Parathyroid adenoma (tissue), 2 donors: ENCODE measurements at regions not wholly inside any gene's neighbourhood (a gene's known extent, or its start where the extent isn't known, plus 50 kb on each side); places are given as distances from the start of the nearest gene placed in this dataset.
"Not testable (repeated sequence)": the region's sequence is repeated elsewhere in the genome, so short reads cannot be mapped to it uniquely, and the experiment has no call there.

Experiments used
- H2AFZ ChIP-seq: fragments of 300-600 bp; sonication (generic); one replicate; pipeline ENCODE4 v1.7.0; 2017; ENCODE audit warnings: antibody characterized with exemption, mild to moderate bottlenecking
- H3K27ac ChIP-seq: fragments of 300-600 bp; sonication (generic); one replicate; pipeline ENCODE4 v1.7.0; 2017
- H3K27me3 ChIP-seq: fragments of 300-600 bp; sonication (generic); one replicate; pipeline ENCODE4 v1.7.0; 2017; ENCODE audit warnings: low read length; ENCODE audit not compliant: control insufficient read depth, insufficient read depth
- H3K36me3 ChIP-seq: fragments of 300-600 bp; sonication (generic); one replicate; pipeline ENCODE4 v1.7.0; 2017; ENCODE audit warnings: low read length; ENCODE audit not compliant: control insufficient read depth, insufficient read depth
- H3K4me1 ChIP-seq: fragments of 300-600 bp; sonication (generic); one replicate; pipeline ENCODE4 v1.7.0; 2017; ENCODE audit warnings: control low read depth
- H3K4me2 ChIP-seq: fragments of 300-600 bp; sonication (generic); one replicate; pipeline ENCODE4 v1.7.0; 2017; ENCODE audit warnings: low read length
- H3K4me3 ChIP-seq: fragments of 300-600 bp; sonication (generic); one replicate; pipeline ENCODE4 v1.7.0; 2017; ENCODE audit warnings: low read depth, low read length
- H3K79me2 ChIP-seq: fragments of 300-600 bp; sonication (generic); one replicate; pipeline ENCODE4 v1.7.0; 2017; ENCODE audit warnings: control low read depth
- H3K9ac ChIP-seq: fragments of 300-600 bp; sonication (generic); one replicate; pipeline ENCODE4 v1.7.0; 2017; ENCODE audit warnings: mild to moderate bottlenecking
- H3K9me3 ChIP-seq: fragments of 300-600 bp; sonication (generic); one replicate; pipeline ENCODE4 v1.7.0; 2017; ENCODE audit warnings: low read length; ENCODE audit not compliant: control insufficient read depth
- CTCF ChIP-seq: fragments of 300-600 bp; sonication (generic); IDR thresholded peaks from one replicate; pipeline ENCODE4 v1.7.0; 2017; ENCODE audit warnings: antibody characterized with exemption, mild to moderate bottlenecking
- donor health status: primary hyperparathyroidism.

DNA sequence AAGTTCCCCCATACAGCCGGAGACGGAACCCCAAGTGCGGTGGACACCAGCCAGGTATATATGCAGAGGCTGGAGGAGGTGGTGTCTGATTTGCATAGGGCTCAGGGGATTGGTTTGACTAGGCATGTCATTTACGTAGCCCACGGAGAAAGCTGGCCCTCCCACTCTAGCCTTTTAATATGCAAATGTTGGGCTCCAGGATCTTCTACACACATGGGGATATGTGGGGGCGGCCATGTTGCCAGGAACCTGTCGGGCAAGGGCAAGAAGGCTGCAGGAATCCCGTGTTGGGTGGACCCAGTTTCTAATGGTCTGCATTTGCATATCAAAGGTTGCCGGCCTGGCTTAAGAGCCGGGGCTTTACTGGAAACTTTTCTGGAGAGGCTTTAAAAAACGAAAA lies 57.4 kb downstream of the FTHL17 start:
- H3K79me2 ChIP-seq, H3K4me2 ChIP-seq, H3K4me3 ChIP-seq, H3K27me3 ChIP-seq, H3K9me3 ChIP-seq, H3K36me3 ChIP-seq, H3K4me1 ChIP-seq, H2AFZ ChIP-seq, H3K27ac ChIP-seq, H3K9ac ChIP-seq: not testable (repeated sequence)

- Histone ChIP-seq H2AFZ (no peak overlapping the region), H3K9ac (no peak overlapping the region)
Observed at GRCh38 chrX:31012509-31013025, 59.3 kb downstream of the FTHL17 start.

DNA sequence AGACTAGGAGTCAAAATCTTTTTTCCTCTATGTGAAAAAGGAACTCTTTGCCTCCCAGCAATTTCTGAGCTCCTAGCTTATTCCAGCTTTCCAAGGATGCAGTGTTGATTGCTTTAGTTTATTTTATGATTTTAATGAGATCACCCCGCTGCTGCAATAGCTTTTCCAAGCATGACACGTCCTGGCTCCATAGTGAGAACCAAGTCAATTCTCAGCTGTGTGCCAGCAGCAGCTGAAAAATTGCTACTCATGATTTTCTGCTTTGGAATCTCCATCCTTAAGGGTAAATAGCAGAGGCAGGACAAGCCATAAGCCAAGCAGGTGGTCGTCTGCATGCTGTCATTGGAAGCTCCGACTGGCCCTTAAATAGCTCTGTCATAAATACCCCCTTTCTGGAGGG lies 64.5 kb downstream of the FTHL17 start:
- TF ChIP-seq CTCF = no peak
- Histone ChIP-seq H3K9me3 (no peaks in the 10 kb centered on the region), H3K79me2 (no peaks in the 10 kb centered on the region)

More at GRCh38 chrX:31012509-31013025, 59.3 kb downstream of the FTHL17 start:
- Histone ChIP-seq H3K9me3 (no peaks in the 10 kb centered on the region), H3K27ac (no peak overlapping the region), H3K79me2 (no peaks in the 10 kb centered on the region), H3K4me1 (no peaks in the 10 kb centered on the region), H3K27me3 (no peaks in the 10 kb centered on the region), H3K36me3 (no peaks in the 10 kb centered on the region), H3K4me2 (no peak overlapping the region), H3K4me3 (no peak overlapping the region)
- TF ChIP-seq CTCF = no peak

DNA sequence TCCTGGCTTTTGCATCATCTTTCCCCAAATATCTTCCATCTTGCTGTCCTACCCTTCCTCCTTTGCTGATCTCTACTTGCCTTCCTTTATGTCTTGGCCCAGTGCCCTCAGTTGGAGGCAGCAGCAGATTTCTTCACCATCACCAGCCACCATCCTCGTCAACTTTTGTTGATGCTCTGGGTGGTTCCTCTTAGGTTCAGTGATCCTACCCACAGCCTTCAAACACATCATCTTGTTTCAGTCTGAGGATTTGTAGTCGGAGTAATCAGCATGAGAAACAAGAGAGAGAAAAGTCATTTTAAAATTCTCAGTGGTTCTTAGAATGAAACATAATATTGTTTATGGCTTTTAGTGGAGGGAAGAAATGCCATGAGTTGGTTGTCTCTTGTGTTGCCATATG lies 65.8 kb downstream of the FTHL17 start:
- Histone ChIP-seq H3K4me2 (no peak overlapping the region), H3K9me3 (no peaks in the 10 kb centered on the region), H3K4me3 (no peak overlapping the region), H2AFZ (no peak overlapping the region), H3K36me3 (no peaks in the 10 kb centered on the region), H3K27ac (no peak overlapping the region), H3K79me2 (no peaks in the 10 kb centered on the region), H3K9ac (no peak overlapping the region), H3K4me1 (no peaks in the 10 kb centered on the region), H3K27me3 (no peaks in the 10 kb centered on the region)
- TF ChIP-seq CTCF = no peak

More for the DNA sequence above, 64.5 kb downstream of the FTHL17 start:
- Histone ChIP-seq H3K27ac (no peak overlapping the region), H3K4me3 (no peak overlapping the region), H3K27me3 (no peaks in the 10 kb centered on the region), H3K4me1 (no peaks in the 10 kb centered on the region), H2AFZ (no peak overlapping the region), H3K9ac (no peak overlapping the region), H3K4me2 (no peak overlapping the region), H3K36me3 (no peaks in the 10 kb centered on the region)

GRCh38 chrX:30997411-30997810 lies 74.4 kb downstream of the FTHL17 start:
- Histone ChIP-seq H3K9ac (no peak overlapping the region), H3K36me3 (no peaks in the 10 kb centered on the region), H3K79me2 (no peaks in the 10 kb centered on the region), H3K27ac (no peak overlapping the region), H3K4me3 (no peak overlapping the region), H3K9me3 (no peaks in the 10 kb centered on the region), H3K27me3 (no peaks in the 10 kb centered on the region), H3K4me1 (no peaks in the 10 kb centered on the region), H2AFZ (no peak overlapping the region), H3K4me2 (no peak overlapping the region)
- TF ChIP-seq CTCF = no peak
